ENCODE measurements at regions not wholly inside any gene's neighbourhood (a gene's known extent, or its start where the extent isn't known, plus 50 kb on each side); places are given as distances from the start of the nearest gene placed in this dataset.

GRCh38 chr5:82493221-82493620 is 215.1 kb upstream of the RPS23 start:
- TF ChIP-seq, protein P1, sequence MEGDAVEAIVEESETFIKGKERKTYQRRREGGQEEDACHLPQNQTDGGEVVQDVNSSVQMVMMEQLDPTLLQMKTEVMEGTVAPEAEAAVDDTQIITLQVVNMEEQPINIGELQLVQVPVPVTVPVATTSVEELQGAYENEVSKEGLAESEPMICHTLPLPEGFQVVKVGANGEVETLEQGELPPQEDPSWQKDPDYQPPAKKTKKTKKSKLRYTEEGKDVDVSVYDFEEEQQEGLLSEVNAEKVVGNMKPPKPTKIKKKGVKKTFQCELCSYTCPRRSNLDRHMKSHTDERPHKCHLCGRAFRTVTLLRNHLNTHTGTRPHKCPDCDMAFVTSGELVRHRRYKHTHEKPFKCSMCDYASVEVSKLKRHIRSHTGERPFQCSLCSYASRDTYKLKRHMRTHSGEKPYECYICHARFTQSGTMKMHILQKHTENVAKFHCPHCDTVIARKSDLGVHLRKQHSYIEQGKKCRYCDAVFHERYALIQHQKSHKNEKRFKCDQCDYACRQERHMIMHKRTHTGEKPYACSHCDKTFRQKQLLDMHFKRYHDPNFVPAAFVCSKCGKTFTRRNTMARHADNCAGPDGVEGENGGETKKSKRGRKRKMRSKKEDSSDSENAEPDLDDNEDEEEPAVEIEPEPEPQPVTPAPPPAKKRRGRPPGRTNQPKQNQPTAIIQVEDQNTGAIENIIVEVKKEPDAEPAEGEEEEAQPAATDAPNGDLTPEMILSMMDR (IDR thresholded peaks at IDR 0.05 in 2 of 3, conservative IDR thresholded peaks at IDR 0.05 in 1 of 3; ENCODE audit: control insufficient read depth in 2 of 3, extremely low read depth in 1 of 3, insufficient read depth in 1 of 3, low read depth in 3 of 3, low read length in 3 of 3): no peak
- TF ChIP-seq EP300 (IDR thresholded peaks at IDR 0.05; ENCODE audit: borderline replicate concordance in 1 of 2, control insufficient read depth in 1 of 2, low read depth in 2 of 2, low read length in 2 of 2) (no peak), TAF1 (IDR thresholded peaks at IDR 0.05; ENCODE audit: borderline replicate concordance, low read depth, low read length) (no peak), EGR1 (IDR thresholded peaks at IDR 0.05; ENCODE audit: borderline replicate concordance in 1 of 2, low read depth in 2 of 2, low read length in 2 of 2) (no peak), EZH2 (IDR thresholded peaks at IDR 0.05; ENCODE audit: borderline replicate concordance, control insufficient read depth, low read depth, low read length) (no peak), POLR2AphosphoS5 (IDR thresholded peaks at IDR 0.05; ENCODE audit: low read length) (no peak), TCF12 (IDR thresholded peaks at IDR 0.05; ENCODE audit: low read depth, low read length) (no peak)

All from GM12878 (cell line).